ENCODE measurements at regions not wholly inside any gene's neighbourhood (a gene's known extent, or its start where the extent isn't known, plus 50 kb on each side); places are given as distances from the start of the nearest gene placed in this dataset.

GRCh38 chr17:74116087-74116717 lies 87.3 kb upstream of the RPL38 start:
- whole genome bisulfite sequencing (ENCODE audit: insufficient coverage) = no CpG with 5 or more reads among the region's 9 CpGs
- Mint-ChIP-seq H3K27me3 (peaks cover 21% of the 10 kb centered on the region), H3K4me3 (no peak overlapping the region), H3K9me3 (ENCODE audit: insufficient read depth) (no peaks in the 10 kb centered on the region), H3K4me1 (no peaks in the 10 kb centered on the region), H3K27ac (no peak overlapping the region)
- Histone ChIP-seq H3K4me2 (replicated peaks; ENCODE audit: low read depth, low read length, poor library complexity, severe bottlenecking) (no peak overlapping the region), H3K4me3 (ENCODE audit: control extremely low read depth in 1 of 5, extremely low read depth in 1 of 5, insufficient read depth in 1 of 5, low read depth in 2 of 5, low read length in 4 of 5) (no peak overlapping the region), H4K20me1 (ENCODE audit: control insufficient read depth, insufficient read depth, low read length, poor library complexity, severe bottlenecking) (no peaks in the 10 kb centered on the region), H3K9ac (ENCODE audit: low read length) (no peak overlapping the region), H3K27ac (ENCODE audit: low read length in 2 of 2) (no peak overlapping the region), H3K9me3 (ENCODE audit: control extremely low read depth in 1 of 3, control insufficient read depth in 2 of 3, insufficient read depth in 1 of 3, low read length in 2 of 3) (peaks cover 0 to 6% (median 0%) of the 10 kb centered on the region in 3 donors), H3K27me3 (replicated peaks in 1 of 4; ENCODE audit: control extremely low read depth in 1 of 4, control insufficient read depth in 3 of 4, insufficient read depth in 4 of 4, low read length in 3 of 4) (no peaks in the 10 kb centered on the region), H3K4me1 (ENCODE audit: control insufficient read depth in 2 of 2, insufficient read depth in 2 of 2, low read length in 2 of 2) (no peaks in the 10 kb centered on the region), H3K36me3 (replicated peaks in 1 of 2; ENCODE audit: control extremely low read depth in 1 of 2, control insufficient read depth in 1 of 2, extremely low read depth in 1 of 2, insufficient read depth in 2 of 2, low read length in 1 of 2) (no peaks in the 10 kb centered on the region), H3K79me2 (ENCODE audit: control insufficient read depth, insufficient read depth, low read length) (no peaks in the 10 kb centered on the region), H2AFZ (ENCODE audit: insufficient read depth, low read depth, low read length, poor library complexity, severe bottlenecking) (no peak overlapping the region)
- no peak for ATAC-seq (ENCODE audit: low read depth)
- TF ChIP-seq EZH2 (IDR thresholded peaks at IDR 0.05; ENCODE audit: borderline replicate concordance, insufficient read depth, low read depth, low read length, poor library complexity, severe bottlenecking) = no peak
- TF ChIP-seq, protein P1, sequence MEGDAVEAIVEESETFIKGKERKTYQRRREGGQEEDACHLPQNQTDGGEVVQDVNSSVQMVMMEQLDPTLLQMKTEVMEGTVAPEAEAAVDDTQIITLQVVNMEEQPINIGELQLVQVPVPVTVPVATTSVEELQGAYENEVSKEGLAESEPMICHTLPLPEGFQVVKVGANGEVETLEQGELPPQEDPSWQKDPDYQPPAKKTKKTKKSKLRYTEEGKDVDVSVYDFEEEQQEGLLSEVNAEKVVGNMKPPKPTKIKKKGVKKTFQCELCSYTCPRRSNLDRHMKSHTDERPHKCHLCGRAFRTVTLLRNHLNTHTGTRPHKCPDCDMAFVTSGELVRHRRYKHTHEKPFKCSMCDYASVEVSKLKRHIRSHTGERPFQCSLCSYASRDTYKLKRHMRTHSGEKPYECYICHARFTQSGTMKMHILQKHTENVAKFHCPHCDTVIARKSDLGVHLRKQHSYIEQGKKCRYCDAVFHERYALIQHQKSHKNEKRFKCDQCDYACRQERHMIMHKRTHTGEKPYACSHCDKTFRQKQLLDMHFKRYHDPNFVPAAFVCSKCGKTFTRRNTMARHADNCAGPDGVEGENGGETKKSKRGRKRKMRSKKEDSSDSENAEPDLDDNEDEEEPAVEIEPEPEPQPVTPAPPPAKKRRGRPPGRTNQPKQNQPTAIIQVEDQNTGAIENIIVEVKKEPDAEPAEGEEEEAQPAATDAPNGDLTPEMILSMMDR (IDR thresholded peaks at IDR 0.05) = no peak
- ChIA-PET POLR2A (no interaction called here), CTCF (no interaction called here)
- no peak for DNase-seq
- intact Hi-C loops (cut with micrococcal nuclease) = no loop called here

DNA sequence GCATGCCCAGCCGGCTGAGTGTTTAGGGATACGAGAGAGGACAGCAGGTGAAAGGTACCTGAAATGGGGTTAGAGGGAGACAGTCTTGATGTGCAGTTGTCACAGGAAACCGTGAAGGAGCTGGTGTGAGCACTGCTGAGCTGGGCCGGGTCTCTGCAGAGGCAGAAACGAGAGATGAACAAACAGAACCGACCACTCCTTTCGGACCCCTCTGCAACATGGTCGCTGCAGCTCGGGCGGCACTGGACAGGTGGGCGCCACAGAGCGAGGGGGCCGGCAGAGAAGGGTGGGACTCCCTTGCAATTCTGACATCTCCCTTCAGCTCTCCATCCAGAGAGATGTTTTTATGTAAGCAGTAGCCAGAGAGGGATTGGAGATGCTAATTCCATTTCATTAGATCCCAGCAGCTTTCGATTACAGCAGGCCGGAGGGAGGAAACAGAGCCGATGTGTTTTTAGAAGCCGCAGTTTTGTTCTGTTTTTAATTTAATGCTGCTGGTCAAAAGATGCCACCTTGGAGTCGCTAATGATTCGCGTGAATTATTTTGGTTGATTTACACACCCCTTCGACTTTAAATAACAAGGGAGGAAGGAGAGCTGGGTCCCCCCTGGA lies 86.3 kb upstream of the RPL38 start:
- no peaks in the 10 kb centered on the region for H3K4me1 ChIP-seq (ENCODE audit: control insufficient read depth in 2 of 2, insufficient read depth in 2 of 2, low read length in 2 of 2)
- H3K27me3 ChIP-seq (replicated peaks in 1 of 4; ENCODE audit: control extremely low read depth in 1 of 4, control insufficient read depth in 3 of 4, insufficient read depth in 4 of 4, low read length in 3 of 4) = no peaks in the 10 kb centered on the region
- H3K9ac ChIP-seq (ENCODE audit: low read length) = no peak overlapping the region
- H3K36me3 ChIP-seq (replicated peaks in 1 of 2; ENCODE audit: control extremely low read depth in 1 of 2, control insufficient read depth in 1 of 2, extremely low read depth in 1 of 2, insufficient read depth in 2 of 2, low read length in 1 of 2) = no peaks in the 10 kb centered on the region
- DNase-seq = no peak
- peaks cover 25% of the 10 kb centered on the region for H3K27me3 Mint-ChIP-seq
- no peak overlapping the region for H3K4me2 ChIP-seq (replicated peaks; ENCODE audit: low read depth, low read length, poor library complexity, severe bottlenecking)
- H2AFZ ChIP-seq (ENCODE audit: insufficient read depth, low read depth, low read length, poor library complexity, severe bottlenecking) = no peak overlapping the region
- ChIA-PET CTCF (interaction anchor here (1.4 kb wide), 1 partner anchor 10 kb away, joined by 3 read pairs; no protein-coding TSS in a partner anchor), POLR2A (no interaction called here)
- H3K4me3 ChIP-seq (ENCODE audit: control extremely low read depth in 1 of 5, extremely low read depth in 1 of 5, insufficient read depth in 1 of 5, low read depth in 2 of 5, low read length in 4 of 5) = no peak overlapping the region
- TF ChIP-seq, protein P1 (IDR thresholded peaks at IDR 0.05) = no peak
- TF ChIP-seq EZH2 (IDR thresholded peaks at IDR 0.05; ENCODE audit: borderline replicate concordance, insufficient read depth, low read depth, low read length, poor library complexity, severe bottlenecking) = no peak
- H3K27ac ChIP-seq (ENCODE audit: low read length in 2 of 2) = no peak overlapping the region
- H3K79me2 ChIP-seq (ENCODE audit: control insufficient read depth, insufficient read depth, low read length) = no peaks in the 10 kb centered on the region
- no peak overlapping the region for H3K4me3 Mint-ChIP-seq
- H3K9me3 Mint-ChIP-seq (ENCODE audit: insufficient read depth) = peaks cover 4% of the 10 kb centered on the region
- no peak for ATAC-seq (ENCODE audit: low read depth)
- H3K4me1 Mint-ChIP-seq = no peaks in the 10 kb centered on the region
- H3K9me3 ChIP-seq (ENCODE audit: control extremely low read depth in 1 of 3, control insufficient read depth in 2 of 3, insufficient read depth in 1 of 3, low read length in 2 of 3) = peaks cover 0 to 11% (median 0%) of the 10 kb centered on the region in 3 donors
- H4K20me1 ChIP-seq (ENCODE audit: control insufficient read depth, insufficient read depth, low read length, poor library complexity, severe bottlenecking) = no peaks in the 10 kb centered on the region
- H3K27ac Mint-ChIP-seq = no peak overlapping the region
- WGBS (ENCODE audit: insufficient coverage) = 83% methylated on average over 20 of the region's 21 CpGs
- intact Hi-C loops (cut with micrococcal nuclease) = no loop called here

All from B cell (primary cell).